ENCODE measurements at regions not wholly inside any gene's neighbourhood (a gene's known extent, or its start where the extent isn't known, plus 50 kb on each side); places are given as distances from the start of the nearest gene placed in this dataset.

- TF ChIP-seq EP300 (IDR thresholded peaks at IDR 0.05) (no peak), POLR2AphosphoS5 (IDR thresholded peaks at IDR 0.05) (no peak), CTCF (IDR thresholded peaks at IDR 0.05) (no peak), POLR2A (IDR thresholded peaks at IDR 0.05; ENCODE audit: low read depth) (no peak)
- no peak overlapping the region for H3K27ac ChIP-seq (replicated peaks in 1 of 4)
Observed at GRCh38 chr6:14367296-14367695, 249.7 kb downstream of the CD83 start.

DNA sequence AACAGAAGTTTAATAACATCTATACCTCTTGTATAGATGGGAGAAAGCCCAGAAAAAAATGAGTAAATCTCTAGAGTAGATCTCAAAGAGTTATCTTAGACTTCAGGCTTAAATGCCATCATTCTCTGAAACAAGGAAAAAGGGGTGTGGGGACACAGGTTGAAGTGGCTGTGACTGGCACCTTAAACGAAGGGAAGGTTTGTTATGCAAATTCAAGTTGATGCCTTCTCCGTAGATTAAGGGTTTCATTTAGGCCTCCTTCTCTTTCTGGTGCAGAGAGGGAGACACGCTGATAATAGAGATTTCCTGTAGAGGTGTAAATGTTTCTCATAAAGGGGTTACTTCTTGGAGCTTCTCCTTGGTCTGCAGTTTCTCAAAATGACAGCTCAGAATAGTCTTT lies 252.1 kb downstream of the CD83 start:
- intact Hi-C loops (cut with DNase I), result no loop called here
- no peak overlapping the region for H3K4me3 ChIP-seq
- 89% methylated on average over 3 of the region's 3 CpGs for WGBS

More at GRCh38 chr6:14367296-14367695, 249.7 kb downstream of the CD83 start:
- intact Hi-C loops (cut with DNase I), result no loop called here
- DNase-seq (ENCODE audit: extremely low spot score), result no peak
- 82% methylated on average over 2 of the region's 2 CpGs for WGBS
- H3K36me3 ChIP-seq, result no peaks in the 10 kb centered on the region
- no peaks in the 10 kb centered on the region for H3K27me3 ChIP-seq
- peaks cover 0 to 10% (median 3%) of the 10 kb centered on the region in 4 donors for H3K4me1 ChIP-seq
- H3K4me3 ChIP-seq, result no peak overlapping the region
- no peaks in the 10 kb centered on the region for H3K9me3 ChIP-seq

GRCh38 chr6:14371530-14371929 lies 254.0 kb downstream of the CD83 start:
- H3K9me3 ChIP-seq, result no peaks in the 10 kb centered on the region
- TF ChIP-seq CTCF (IDR thresholded peaks at IDR 0.05), result no peak
- TF ChIP-seq POLR2A (IDR thresholded peaks at IDR 0.05; ENCODE audit: low read depth), result no peak
- no peak for TF ChIP-seq EP300 (IDR thresholded peaks at IDR 0.05)
- no peak for TF ChIP-seq POLR2AphosphoS5 (IDR thresholded peaks at IDR 0.05)
- no peak overlapping the region for H3K27ac ChIP-seq (replicated peaks in 1 of 4)
- no peaks in the 10 kb centered on the region for H3K36me3 ChIP-seq
- no peak overlapping the region for H3K4me3 ChIP-seq
- H3K27me3 ChIP-seq, result no peaks in the 10 kb centered on the region
- intact Hi-C loops (cut with DNase I), result no loop called here
- no peaks in the 10 kb centered on the region for H3K4me1 ChIP-seq
- DNase-seq (ENCODE audit: extremely low spot score), result no peak
- WGBS, result 78% methylated on average over 3 of the region's 3 CpGs

More for the DNA sequence above, 252.1 kb downstream of the CD83 start:
- H3K36me3 ChIP-seq, result no peaks in the 10 kb centered on the region
- TF ChIP-seq POLR2A (IDR thresholded peaks at IDR 0.05; ENCODE audit: low read depth), result no peak
- TF ChIP-seq POLR2AphosphoS5 (IDR thresholded peaks at IDR 0.05), result no peak
- TF ChIP-seq EP300 (IDR thresholded peaks at IDR 0.05), result no peak
- TF ChIP-seq CTCF (IDR thresholded peaks at IDR 0.05), result no peak
- H3K27me3 ChIP-seq, result no peaks in the 10 kb centered on the region
- no peak overlapping the region for H3K27ac ChIP-seq (replicated peaks in 1 of 4)
- H3K4me1 ChIP-seq, result peaks cover 0 to 7% (median 0%) of the 10 kb centered on the region in 4 donors
- H3K9me3 ChIP-seq, result no peaks in the 10 kb centered on the region
- DNase-seq (ENCODE audit: extremely low spot score), result no peak

DNA sequence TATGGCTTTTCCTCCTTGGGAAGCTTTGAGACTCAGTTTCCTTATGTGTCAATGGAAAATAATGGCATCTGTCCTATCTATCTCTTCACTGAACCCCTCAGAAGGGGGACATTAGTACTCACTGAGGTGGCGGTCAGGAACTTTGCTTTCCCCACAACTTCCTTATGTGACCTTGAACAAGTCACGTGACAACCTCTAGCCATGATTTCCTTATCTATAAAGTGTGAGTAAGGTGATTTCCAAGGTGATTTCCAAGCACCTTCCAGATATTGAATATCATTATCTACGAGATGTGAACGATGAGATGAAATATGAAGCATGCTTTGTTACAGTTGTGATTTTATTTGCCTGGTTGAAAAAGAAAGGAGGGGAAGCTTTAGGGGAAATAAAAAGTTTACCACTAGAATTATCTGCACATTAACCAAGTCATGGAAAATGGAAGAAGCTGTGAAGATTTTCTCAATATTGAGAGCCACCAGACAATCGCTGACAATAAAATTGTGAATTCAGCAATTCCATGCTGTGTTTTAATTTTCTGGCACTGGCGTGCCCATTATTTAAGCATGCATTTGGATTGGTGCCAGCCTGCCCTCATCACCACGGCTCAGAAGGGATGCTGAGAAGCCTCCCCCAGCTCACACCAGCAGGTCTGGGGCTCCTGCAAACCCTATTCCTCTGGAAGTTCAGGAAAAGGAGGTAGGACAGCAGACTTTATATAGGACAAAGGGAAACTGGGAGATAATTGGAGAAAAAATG lies 255.3 kb downstream of the CD83 start:
- Histone ChIP-seq H3K9me3 (no peaks in the 10 kb centered on the region), H3K4me3 (no peak overlapping the region), H3K27ac (replicated peaks in 1 of 4) (no peak overlapping the region), H3K27me3 (no peaks in the 10 kb centered on the region), H3K36me3 (no peaks in the 10 kb centered on the region), H3K4me1 (no peaks in the 10 kb centered on the region)
- TF ChIP-seq CTCF (IDR thresholded peaks at IDR 0.05) (no peak), POLR2A (IDR thresholded peaks at IDR 0.05; ENCODE audit: low read depth) (no peak), POLR2AphosphoS5 (IDR thresholded peaks at IDR 0.05) (no peak), EP300 (IDR thresholded peaks at IDR 0.05) (no peak)
- DNase-seq (ENCODE audit: extremely low spot score), result no peak
- intact Hi-C loops (cut with DNase I), result no loop called here
- 75% methylated on average over 7 of the region's 7 CpGs for WGBS
